GM19035 (cell line): ENCODE measurements at regions not wholly inside any gene's neighbourhood (a gene's known extent, or its start where the extent isn't known, plus 50 kb on each side); places are given as distances from the start of the nearest gene placed in this dataset.

Source experiments
- ATAC-seq: cut with Tn5 transposase; IDR thresholded peaks from one replicate; pipeline ENCODE4 v1.9.1; 2021; ENCODE audit not compliant: unreplicated experiment

DNA sequence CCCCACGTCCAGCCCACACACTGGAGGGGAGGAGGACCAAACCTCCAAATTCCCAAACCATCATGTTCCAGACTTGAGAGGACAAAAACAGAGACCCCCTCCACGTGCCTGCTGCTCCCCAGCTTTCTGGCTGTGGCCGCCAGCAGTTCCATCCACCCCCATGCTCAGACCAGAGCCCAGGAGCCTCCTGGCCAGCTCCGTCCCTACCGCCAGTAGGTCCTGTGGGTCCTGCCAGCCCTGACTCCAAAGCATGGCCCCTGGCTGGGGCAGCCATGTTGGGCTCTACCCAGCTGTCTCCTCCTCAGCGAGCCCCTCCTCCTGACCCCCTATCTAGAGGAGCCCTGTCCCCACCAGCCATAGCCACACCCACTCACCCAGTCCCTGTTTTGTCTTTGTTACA is 227.3 kb upstream of the RTL1 start:
- ATAC-seq: no peak

- no peak for ATAC-seq
These were observed 228.0 kb upstream of the RTL1 start for GRCh38 chr14:101131451-101131916.

GRCh38 chr14:101132051-101132571 is 228.6 kb upstream of the RTL1 start:
- no peak for ATAC-seq

DNA sequence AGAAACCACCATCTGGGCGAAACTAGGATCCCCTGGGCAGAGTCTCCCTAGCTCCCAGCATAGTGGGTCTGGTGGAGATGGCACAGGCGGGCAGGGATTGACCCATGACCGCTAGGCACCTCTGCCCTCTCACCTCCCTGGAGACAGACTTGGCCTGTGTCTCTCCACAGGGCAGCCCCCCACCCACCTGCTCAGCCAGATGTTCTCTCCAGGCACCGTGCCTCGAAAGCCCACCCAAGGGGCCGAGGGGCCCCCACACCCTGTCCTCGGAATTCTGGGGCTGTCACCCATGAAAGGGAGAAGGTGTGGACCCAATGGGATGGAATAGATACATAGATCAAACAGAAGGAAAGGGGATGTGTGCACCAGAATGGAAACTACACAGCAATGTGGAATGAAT is 229.1 kb upstream of the RTL1 start:
- ATAC-seq: no peak

- ATAC-seq: no peak
These were observed 229.5 kb upstream of the RTL1 start for GRCh38 chr14:101133068-101133467.

- no peak for ATAC-seq
These were observed 230.7 kb upstream of the RTL1 start for GRCh38 chr14:101134161-101134631.

GRCh38 chr14:101134851-101135433 is 231.4 kb upstream of the RTL1 start:
- ATAC-seq: no peak

GRCh38 chr14:101135796-101136742 is 232.5 kb upstream of the RTL1 start:
- ATAC-seq: no peak

DNA sequence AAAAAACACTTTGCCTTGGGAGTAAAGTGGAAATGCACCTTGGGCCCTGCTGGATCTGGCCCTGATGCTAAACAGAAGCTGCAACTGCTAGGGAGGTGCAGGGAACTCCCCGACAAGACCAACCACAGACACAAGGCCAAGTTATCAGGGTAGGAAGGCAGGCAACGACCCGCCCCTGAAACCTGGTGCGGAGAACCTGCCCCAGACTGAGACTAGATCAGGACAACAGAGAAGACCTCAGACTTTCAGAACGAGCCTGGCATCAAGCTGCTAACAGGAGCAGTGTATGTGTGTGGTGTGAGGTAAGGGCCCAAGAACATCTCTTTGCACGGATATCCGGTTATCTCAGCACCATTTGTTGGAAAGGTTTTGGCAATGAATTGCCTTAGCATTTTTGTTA is 233.7 kb upstream of the RTL1 start:
- ATAC-seq: no peak

DNA sequence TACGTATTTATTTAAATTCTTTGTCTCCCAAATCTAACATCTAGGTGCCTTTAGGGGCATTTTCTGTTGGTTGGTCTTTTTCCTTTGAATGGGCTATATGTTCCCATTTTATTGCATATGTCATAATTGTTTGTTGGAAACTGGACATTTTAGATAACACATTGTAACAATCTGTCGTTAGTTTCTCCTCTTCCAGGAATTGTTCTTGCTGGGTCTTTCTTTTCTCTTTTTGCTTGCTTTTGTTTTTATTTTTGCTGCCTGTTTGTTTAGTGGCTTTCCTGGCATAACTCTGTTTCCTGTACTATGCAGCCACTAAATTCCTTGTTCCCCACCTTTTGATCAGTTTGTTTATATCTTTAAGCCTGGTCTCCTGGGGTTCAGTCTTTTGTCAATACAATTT is 244.3 kb upstream of the RTL1 start:
- ATAC-seq: no peak

GRCh38 chr14:101150039-101150610 is 246.6 kb upstream of the RTL1 start:
- no peak for ATAC-seq

- no peak for ATAC-seq
These were observed 247.9 kb upstream of the RTL1 start for GRCh38 chr14:101151226-101151926.

GRCh38 chr14:101151927-101152305 is 248.4 kb upstream of the RTL1 start:
- ATAC-seq: no peak

GRCh38 chr14:101152855-101153254 is 249.3 kb upstream of the RTL1 start:
- no peak for ATAC-seq

DNA sequence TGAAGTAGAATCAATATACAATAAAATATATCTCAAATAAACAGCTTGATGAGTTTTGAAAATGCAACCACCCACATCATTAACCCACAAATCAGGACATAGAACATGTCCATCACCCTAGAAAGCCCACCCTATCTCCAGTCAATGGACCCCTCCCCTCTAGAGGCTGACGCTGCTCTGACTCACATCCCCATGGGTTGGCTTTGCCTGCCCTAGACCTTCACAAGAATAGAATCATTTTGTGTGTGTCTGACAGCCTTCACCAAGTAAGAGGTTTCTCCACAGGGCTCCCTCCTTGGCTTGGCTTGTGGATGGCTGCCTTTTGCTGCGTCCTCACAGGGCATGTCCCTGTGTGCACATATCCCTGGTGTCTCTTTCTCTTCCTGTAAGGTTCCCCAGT is 250.2 kb upstream of the RTL1 start:
- no peak for ATAC-seq

- no peak for ATAC-seq
These were observed 252.1 kb upstream of the RTL1 start for GRCh38 chr14:101155575-101155974.

DNA sequence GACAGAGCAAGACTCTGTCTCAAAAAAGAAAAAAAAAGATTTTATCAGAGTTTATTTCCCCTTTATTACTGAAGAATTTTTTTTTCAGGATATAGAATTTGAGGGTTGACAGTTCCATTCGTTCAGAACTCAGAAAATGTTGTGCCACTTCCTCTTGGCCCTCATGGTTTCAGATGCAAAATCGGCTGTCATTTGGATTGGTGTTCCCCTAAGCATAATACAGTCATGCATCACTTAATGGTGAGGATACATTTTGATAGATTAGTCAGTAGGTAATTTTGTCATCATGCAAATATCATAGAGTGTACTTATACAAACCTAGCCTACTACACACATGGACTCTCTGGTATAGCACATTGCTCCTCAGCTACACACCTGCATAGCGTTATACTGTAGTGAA is 263.9 kb upstream of the RTL1 start:
- no peak for ATAC-seq

GRCh38 chr14:101169267-101169666 is 265.7 kb upstream of the RTL1 start:
- no peak for ATAC-seq

DNA sequence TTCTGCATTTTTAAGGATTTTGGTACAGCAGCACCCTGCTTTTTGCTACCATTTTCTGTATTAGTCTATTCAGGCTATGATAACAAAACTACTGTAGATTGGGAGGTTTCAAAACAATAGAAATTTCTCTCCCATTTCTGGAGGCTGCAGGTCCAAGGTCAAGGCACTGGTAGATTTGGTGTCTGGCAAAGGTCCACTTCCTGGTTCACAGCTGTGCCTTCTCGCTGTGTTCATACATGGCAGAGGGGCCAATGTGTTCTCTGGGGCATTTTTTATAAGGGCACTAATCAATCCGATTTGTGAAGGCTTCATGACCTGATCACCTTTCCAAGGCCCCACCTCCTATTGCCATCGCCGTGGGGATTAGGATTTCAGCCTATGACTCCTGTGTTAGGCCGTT is 268.1 kb upstream of the RTL1 start:
- ATAC-seq: no peak

DNA sequence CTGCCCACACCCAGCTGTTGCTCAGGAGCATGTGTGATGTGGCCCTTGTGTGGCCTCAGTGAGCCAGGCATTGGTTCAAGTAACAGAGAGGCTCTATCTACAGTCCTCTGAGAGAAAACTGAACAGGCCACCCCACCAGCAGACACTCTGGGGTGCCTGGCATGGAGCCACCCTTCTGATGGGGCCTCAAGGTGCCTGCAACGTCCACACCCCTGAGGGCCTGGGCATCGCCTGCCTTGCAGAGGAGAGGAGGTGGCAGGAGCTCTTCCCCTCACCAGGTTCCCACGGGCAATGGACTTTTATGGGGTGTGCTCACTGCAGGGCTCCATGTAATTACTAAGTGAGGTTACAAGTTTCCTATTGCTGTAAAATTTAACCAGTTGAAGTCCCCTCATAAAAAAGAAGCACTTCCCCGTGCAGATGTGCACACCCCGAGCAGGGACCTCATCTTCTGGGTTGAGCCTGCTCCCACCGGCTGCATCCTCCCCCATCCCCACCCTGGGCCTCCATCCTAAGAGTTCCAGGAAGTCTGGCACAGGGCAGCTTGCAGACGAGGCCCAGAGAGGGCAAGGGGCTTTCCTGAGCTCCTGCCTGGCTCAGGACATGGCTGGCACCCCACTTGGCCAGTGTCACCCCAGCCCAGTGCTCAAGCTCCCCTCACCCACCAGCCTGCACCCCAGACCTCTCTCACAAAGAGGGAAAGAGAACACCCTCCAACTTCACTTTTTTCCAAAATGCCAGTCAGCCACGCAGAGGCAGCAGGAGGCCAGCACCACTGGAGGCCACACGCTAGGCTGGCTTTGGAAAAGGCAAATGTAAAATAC is 270.4 kb upstream of the RTL1 start:
- ATAC-seq: no peak
